ENCODE measurements at regions not wholly inside any gene's neighbourhood (a gene's known extent, or its start where the extent isn't known, plus 50 kb on each side); places are given as distances from the start of the nearest gene placed in this dataset.

- TF ChIP-seq CTCF (IDR thresholded peaks at IDR 0.05) (no peak), POLR2AphosphoS5 (IDR thresholded peaks at IDR 0.05) (no peak), POLR2A (IDR thresholded peaks at IDR 0.05) (no peak)
These were observed 290.3 kb downstream of the CHRM3 start for GRCh38 chr1:239676522-239677273.

Measured in breast epithelium (tissue), 3 donors.